HEK293 (cell line): ENCODE measurements at regions not wholly inside any gene's neighbourhood (a gene's known extent, or its start where the extent isn't known, plus 50 kb on each side); places are given as distances from the start of the nearest gene placed in this dataset.

Source experiments
- BCL11A ChIP-seq: fragments of 450-650 bp; formaldehyde crosslinking; IDR thresholded peaks from 2 replicates; pipeline ENCODE4 v1.5.1; 2016; ENCODE audit warnings: low read depth, missing biosample characterization, missing genetic modification characterization
- BCL11B ChIP-seq: fragments of 450-650 bp; formaldehyde crosslinking; IDR thresholded peaks from 2 replicates; pipeline ENCODE4 v1.5.1; 2016; ENCODE audit warnings: low read depth, missing biosample characterization, missing genetic modification characterization
- EGR2 ChIP-seq: fragments of 450-650 bp; formaldehyde crosslinking; IDR thresholded peaks from 2 replicates; pipeline ENCODE4 v1.5.1; 2016; ENCODE audit warnings: low read depth, missing biosample characterization, missing genetic modification characterization
- GFI1B ChIP-seq: fragments of 450-650 bp; formaldehyde crosslinking; IDR thresholded peaks from 2 replicates; pipeline ENCODE4 v1.5.1; 2016; ENCODE audit warnings: missing biosample characterization, missing genetic modification characterization
- GLIS1 ChIP-seq: fragments of 450-650 bp; formaldehyde crosslinking; IDR thresholded peaks from 2 replicates; pipeline ENCODE4 v1.5.1; 2016; ENCODE audit warnings: missing biosample characterization, missing genetic modification characterization
- HOXD13 ChIP-seq: sonication (generic); formaldehyde crosslinking; IDR thresholded peaks from 2 replicates; pipeline ENCODE4 v1.8.0; 2022; ENCODE audit warnings: missing genetic modification reagents, borderline replicate concordance
- KLF17 ChIP-seq: fragments of 450-650 bp; formaldehyde crosslinking; IDR thresholded peaks from 2 replicates; pipeline ENCODE4 v1.5.1; 2016; ENCODE audit warnings: missing biosample characterization, missing genetic modification characterization
- OSR2 ChIP-seq: fragments of 450-650 bp; formaldehyde crosslinking; IDR thresholded peaks from 2 replicates; pipeline ENCODE4 v1.5.1; 2016; ENCODE audit warnings: missing biosample characterization, missing genetic modification characterization
- OVOL3 ChIP-seq: fragments of 450-650 bp; formaldehyde crosslinking; IDR thresholded peaks from 2 replicates; pipeline ENCODE4 v1.5.1; 2016; ENCODE audit warnings: missing biosample characterization, missing genetic modification characterization
- TRIM28 ChIP-seq: IDR thresholded peaks from 2 replicates; pipeline ENCODE4 v1.6.1; 2011; ENCODE audit warnings: low read length, control low read depth, borderline replicate concordance
- TSHZ1 ChIP-seq: fragments of 450-650 bp; formaldehyde crosslinking; IDR thresholded peaks from 2 replicates; pipeline ENCODE4 v1.5.1; 2016; ENCODE audit warnings: missing biosample characterization, missing genetic modification characterization, borderline replicate concordance
- ZBTB1 ChIP-seq: fragments of 450-650 bp; formaldehyde crosslinking; IDR thresholded peaks from 2 replicates; pipeline ENCODE4 v1.5.1; 2016; ENCODE audit warnings: missing biosample characterization, missing genetic modification characterization
- ZBTB17 ChIP-seq: fragments of 450-650 bp; formaldehyde crosslinking; IDR thresholded peaks from 2 replicates; pipeline ENCODE4 v1.5.1; 2016; ENCODE audit warnings: missing biosample characterization, missing genetic modification characterization
- ZNF214 ChIP-seq: fragments of 450-650 bp; formaldehyde crosslinking; IDR thresholded peaks from 2 replicates; pipeline ENCODE4 v1.5.1; 2017; ENCODE audit warnings: missing biosample characterization, mild to moderate bottlenecking, missing genetic modification characterization, borderline replicate concordance
- ZNF521 ChIP-seq: fragments of 450-650 bp; formaldehyde crosslinking; IDR thresholded peaks from 2 replicates; pipeline ENCODE4 v1.5.1; 2017; ENCODE audit warnings: missing biosample characterization, mild to moderate bottlenecking, missing genetic modification characterization
- ZNF544 ChIP-seq: fragments of 450-650 bp; formaldehyde crosslinking; IDR thresholded peaks from 2 replicates; pipeline ENCODE4 v1.5.0; 2017; ENCODE audit warnings: missing biosample characterization, missing genetic modification characterization
- ZNF639 ChIP-seq: fragments of 450-650 bp; formaldehyde crosslinking; IDR thresholded peaks from 2 replicates; pipeline ENCODE4 v1.5.1; 2016; ENCODE audit warnings: missing biosample characterization, missing genetic modification characterization
- ZNF701 ChIP-seq: fragments of 450-650 bp; formaldehyde crosslinking; IDR thresholded peaks from 2 replicates; pipeline ENCODE4 v1.5.1; 2016; ENCODE audit warnings: missing biosample characterization, missing genetic modification characterization
- ZNF777 ChIP-seq: fragments of 450-650 bp; formaldehyde crosslinking; IDR thresholded peaks from 2 replicates; pipeline ENCODE4 v1.5.1; 2017; ENCODE audit warnings: missing biosample characterization, missing genetic modification characterization, borderline replicate concordance
- ZSCAN23 ChIP-seq: fragments of 450-650 bp; formaldehyde crosslinking; IDR thresholded peaks from 2 replicates; pipeline ENCODE4 v1.5.1; 2016; ENCODE audit warnings: missing biosample characterization, missing genetic modification characterization
- ZSCAN4 ChIP-seq: fragments of 450-650 bp; formaldehyde crosslinking; IDR thresholded peaks from 2 replicates; pipeline ENCODE4 v1.5.1; 2017; ENCODE audit warnings: missing biosample characterization, missing genetic modification characterization
- ZSCAN5A ChIP-seq: fragments of 450-650 bp; formaldehyde crosslinking; IDR thresholded peaks from 2 replicates; pipeline ENCODE4 v1.5.1; 2016; ENCODE audit warnings: missing biosample characterization, missing genetic modification characterization

- TF ChIP-seq ZSCAN23 (tag by site-specific recombination) (0 out of 2 replicates have a peak, but pooled peaks have one; percentile 44), ZSCAN5A (no peak), ZNF701 (no peak), EGR2 (no peak), OVOL3 (tag by site-specific recombination) (peak; percentile 73; the same call in 1 of the 2 replicates), ZBTB17 (tag by site-specific recombination) (peak; percentile 60; the same call in 1 of the 2 replicates), ZNF521 (tag by site-specific recombination) (no peak), HOXD13 (peak; percentile 67), TRIM28 (peak; percentile 85), GFI1B (peak; percentile 83), ZNF639 (tag by site-specific recombination) (0 out of 2 replicates have a peak, but pooled peaks have one; percentile 51), ZNF214 (tag by site-specific recombination) (no peak; the same call in 1 of the 2 replicates), BCL11A (peak; percentile 45; the same call in 1 of the 2 replicates), ZNF544 (tag by site-specific recombination) (no peak), ZNF777 (tag by site-specific recombination) (no peak), ZBTB1 (tag by site-specific recombination) (peak; percentile 45; the same call in 1 of the 2 replicates), KLF17 (no peak), GLIS1 (tag by site-specific recombination) (peak; percentile 24; the same call in 1 of the 2 replicates), BCL11B (tag by site-specific recombination) (no peak; the same call in 1 of the 2 replicates), OSR2 (tag by site-specific recombination) (peak; percentile 84), TSHZ1 (tag by site-specific recombination) (peak; percentile 78), ZSCAN4 (tag by site-specific recombination) (peak; percentile 60)
Observed at GRCh38 chr7:41247143-41247865, 455.6 kb downstream of the INHBA start (continued).
